Transverse colon (tissue), 4 donors: ENCODE measurements at regions not wholly inside any gene's neighbourhood (a gene's known extent, or its start where the extent isn't known, plus 50 kb on each side); places are given as distances from the start of the nearest gene placed in this dataset.
"Not testable (repeated sequence)": the region's sequence is repeated elsewhere in the genome, so short reads cannot be mapped to it uniquely, and the experiment has no call there.

Source experiments
- CTCF ChIP-seq, 5 experiments: fragments of 200-600 bp in 3 of 5; fragments of 450-650 bp in 2 of 5; sonication (generic) in 3 of 5; IDR thresholded peaks; 1 replicate in 2 of 5; 2 replicates in 3 of 5; pipeline ENCODE4 v1.5.1; 2016 to 2017; ENCODE audit warnings: antibody characterized with exemption in 5 of 5, inconsistent platforms in 3 of 5, mild to moderate bottlenecking in 2 of 5, moderate library complexity in 1 of 5
- POLR2A ChIP-seq: fragments of 450-650 bp; IDR thresholded peaks from one replicate; pipeline ENCODE4 v1.6.1; 2016; ENCODE audit warnings: antibody characterized with exemption, mild to moderate bottlenecking, moderate library complexity
- POLR2AphosphoS5 ChIP-seq, 3 donors: sonication (generic); formaldehyde crosslinking; IDR thresholded peaks; one replicate each; pipeline ENCODE4 v1.6.1; 2016; ENCODE audit warnings: antibody characterized with exemption in 3 of 3

- not testable (repeated sequence) for TF ChIP-seq CTCF (IDR thresholded peaks at IDR 0.05); POLR2A; POLR2AphosphoS5 (IDR thresholded peaks at IDR 0.05)
Observed at GRCh38 chr20:29308956-29309355, 1948.5 kb upstream of the DEFB115 start.
